ENCODE measurements at regions not wholly inside any gene's neighbourhood (a gene's known extent, or its start where the extent isn't known, plus 50 kb on each side); places are given as distances from the start of the nearest gene placed in this dataset.

GRCh38 chr22:26941896-26942636 lies 284.7 kb downstream of the MIAT start:
- TF ChIP-seq POLR2A (IDR thresholded peaks at IDR 0.05) (no peak), CTCF (IDR thresholded peaks at IDR 0.05) (no peak)

Measured in suprapubic skin (tissue), 3 donors.